GM23338 (cell line): ENCODE measurements at regions not wholly inside any gene's neighbourhood (a gene's known extent, or its start where the extent isn't known, plus 50 kb on each side); places are given as distances from the start of the nearest gene placed in this dataset.

Experiments
- ATAC-seq: fragments of 200-7000 bp; cut with Tn5 transposase; 3 replicates; pipeline ENCODE4 v1.9.1; 2020
- DNase-seq: peaks from one replicate; pipeline ENCODE4 v3.0.0-alpha.2; 2015; ENCODE audit warnings: low spot score
- H2AFZ ChIP-seq: fragments of 200-600 bp; sonication (generic); 2 replicates; pipeline ENCODE4 v1.8.0; 2016; ENCODE audit warnings: antibody characterized with exemption, mild to moderate bottlenecking, moderate library complexity
- H3F3A ChIP-seq: fragments of 200-600 bp; sonication (generic); replicated peaks from 2 replicates; pipeline ENCODE4 v1.8.0; 2017; ENCODE audit warnings: antibody characterized with exemption, mixed run types, low read depth
- H3K27ac ChIP-seq: fragments of 200-600 bp; sonication (generic); 2 replicates; pipeline ENCODE4 v1.6.1; 2016; ENCODE audit warnings: low read depth
- H3K27me3 ChIP-seq: fragments of 200-600 bp; sonication (generic); 2 replicates; pipeline ENCODE4 v1.8.0; 2016; ENCODE audit warnings: mild to moderate bottlenecking, mixed run types, moderate library complexity; ENCODE audit not compliant: insufficient read depth
- H3K36me3 ChIP-seq: fragments of 200-600 bp; sonication (generic); 2 replicates; pipeline ENCODE4 v1.8.0; 2016; ENCODE audit warnings: mild to moderate bottlenecking; ENCODE audit not compliant: insufficient read depth
- H3K4me1 ChIP-seq: fragments of 200-600 bp; sonication (generic); 2 replicates; pipeline ENCODE4 v1.8.0; 2016; ENCODE audit warnings: mild to moderate bottlenecking, moderate library complexity; ENCODE audit not compliant: insufficient read depth
- H3K4me2 ChIP-seq: fragments of 200-600 bp; sonication (generic); 2 replicates; pipeline ENCODE4 v1.7.1; 2017; ENCODE audit warnings: mixed run types
- H3K4me3 ChIP-seq: fragments of 200-600 bp; sonication (generic); 2 replicates; pipeline ENCODE4 v1.6.1; 2016; ENCODE audit warnings: mixed run types
- H3K79me2 ChIP-seq: fragments of 200-600 bp; sonication (generic); replicated peaks from 2 replicates; pipeline ENCODE4 v1.8.0; 2017; ENCODE audit warnings: mild to moderate bottlenecking; ENCODE audit not compliant: insufficient read depth
- H3K9me2 ChIP-seq: fragments of 200-600 bp; sonication (generic); 2 replicates; pipeline ENCODE4 v1.8.0; 2017; ENCODE audit not compliant: insufficient read depth
- H4K20me1 ChIP-seq: fragments of 200-600 bp; sonication (generic); replicated peaks from 2 replicates; pipeline ENCODE4 v1.8.0; 2017; ENCODE audit warnings: mild to moderate bottlenecking; ENCODE audit not compliant: insufficient read depth
- H3K27ac Mint-ChIP-seq: 2 replicates; pipeline ENCODE4 v1.8.0; 2020; ENCODE audit warnings: inconsistent platforms, mild to moderate bottlenecking, moderate library complexity, mixed read lengths
- H3K27me3 Mint-ChIP-seq: 3 replicates; pipeline ENCODE4 v1.8.0; 2022; ENCODE audit warnings: low read depth, mild to moderate bottlenecking, moderate library complexity, mixed read lengths, inconsistent platforms; ENCODE audit not compliant: insufficient read depth, poor library complexity
- H3K36me3 Mint-ChIP-seq: 3 replicates; pipeline ENCODE4 v1.8.0; 2021; ENCODE audit warnings: low read depth, mild to moderate bottlenecking, inconsistent platforms, moderate library complexity, mixed read lengths
- H3K4me1 Mint-ChIP-seq: 3 replicates; pipeline ENCODE4 v1.8.0; 2020; ENCODE audit warnings: mild to moderate bottlenecking, inconsistent platforms, mixed read lengths
- H3K4me3 Mint-ChIP-seq: 3 replicates; pipeline ENCODE4 v1.8.0; 2021; ENCODE audit warnings: moderate library complexity, mild to moderate bottlenecking, inconsistent platforms, mixed read lengths
- H3K9me3 Mint-ChIP-seq: 3 replicates; pipeline ENCODE4 v1.8.0; 2020; ENCODE audit warnings: moderate library complexity, mild to moderate bottlenecking, inconsistent platforms, mixed read lengths
- CREB1 ChIP-seq: fragments of 250-450 bp; sonication (Bioruptor Pico); IDR thresholded peaks from 2 replicates; pipeline ENCODE4 v1.5.0; 2020; ENCODE audit warnings: low read depth, mild to moderate bottlenecking, moderate library complexity
- EZH2 ChIP-seq: fragments of 200-600 bp; sonication (generic); IDR thresholded peaks from one replicate; pipeline ENCODE4 v1.8.0; 2017; ENCODE audit warnings: antibody characterized with exemption, mild to moderate bottlenecking, low read depth; ENCODE audit not compliant: unreplicated experiment
- EZH2phosphoT487 ChIP-seq: fragments of 200-600 bp; sonication (generic); IDR thresholded peaks from one replicate; pipeline ENCODE4 v1.8.1; 2018; ENCODE audit warnings: antibody characterized with exemption; ENCODE audit not compliant: unreplicated experiment
- JUNB ChIP-seq: IDR thresholded peaks from one replicate; pipeline ENCODE4 v1.6.1; 2016; ENCODE audit warnings: antibody characterized with exemption; ENCODE audit not compliant: unreplicated experiment
- NANOG ChIP-seq: IDR thresholded peaks from 2 replicates; pipeline ENCODE4 v1.6.1; 2016; ENCODE audit warnings: antibody characterized with exemption, borderline replicate concordance
- POLR2AphosphoS5 ChIP-seq: IDR thresholded peaks from 2 replicates; pipeline ENCODE4 v1.6.1; 2016; ENCODE audit warnings: antibody characterized with exemption, low read depth
- REST ChIP-seq: IDR thresholded peaks from one replicate; pipeline ENCODE4 v1.6.1; 2018; ENCODE audit warnings: antibody characterized with exemption; ENCODE audit not compliant: unreplicated experiment
- STAT1 ChIP-seq: IDR thresholded peaks from one replicate; pipeline ENCODE4 v1.6.1; 2016; ENCODE audit warnings: antibody characterized with exemption; ENCODE audit not compliant: unreplicated experiment
- ZNF114 ChIP-seq: fragments of 250-450 bp; sonication (Bioruptor Pico); IDR thresholded peaks from 2 replicates; pipeline ENCODE4 v1.5.0; 2020; ENCODE audit warnings: mild to moderate bottlenecking, moderate library complexity
- ZNF331 ChIP-seq: fragments of 250-450 bp; sonication (Bioruptor Pico); IDR thresholded peaks from 2 replicates; pipeline ENCODE4 v1.5.0; 2020; ENCODE audit warnings: low read depth, mild to moderate bottlenecking, moderate library complexity
- ZNF462 ChIP-seq: fragments of 250-450 bp; sonication (Bioruptor Pico); IDR thresholded peaks from 2 replicates; pipeline ENCODE4 v1.5.0; 2020; ENCODE audit warnings: mild to moderate bottlenecking, moderate library complexity
- TF ChIP-seq, protein P1 (sequence below): IDR thresholded peaks from 2 replicates; pipeline ENCODE4 v1.6.1; 2016; ENCODE audit warnings: antibody characterized with exemption

GRCh38 chrX:116236666-116237065, 66.1 kb downstream of the AGTR2 start:
- H3K4me3 ChIP-seq = no peak overlapping the region
- no peaks in the 10 kb centered on the region for H3K4me1 ChIP-seq
- no peak overlapping the region for H2AFZ ChIP-seq
- no peaks in the 10 kb centered on the region for H3K27me3 ChIP-seq
- no peak overlapping the region for H3K27ac Mint-ChIP-seq
- no peaks in the 10 kb centered on the region for H3K79me2 ChIP-seq
- H3K9me2 ChIP-seq = no peaks in the 10 kb centered on the region
- no peaks in the 10 kb centered on the region for H3F3A ChIP-seq
- ATAC-seq (no peak), DNase-seq (no peak)
- H3K4me1 Mint-ChIP-seq = no peaks in the 10 kb centered on the region
- H3K4me2 ChIP-seq = no peak overlapping the region
- no peaks in the 10 kb centered on the region for H4K20me1 ChIP-seq
- no peaks in the 10 kb centered on the region for H3K9me3 Mint-ChIP-seq
- no peak overlapping the region for H3K27ac ChIP-seq
- H3K36me3 Mint-ChIP-seq = no peaks in the 10 kb centered on the region
- no peak overlapping the region for H3K4me3 Mint-ChIP-seq
- no peaks in the 10 kb centered on the region for H3K27me3 Mint-ChIP-seq
- TF ChIP-seq ZNF462 (CRISPR knock-in tag) = no peak
- TF ChIP-seq, protein P1, sequence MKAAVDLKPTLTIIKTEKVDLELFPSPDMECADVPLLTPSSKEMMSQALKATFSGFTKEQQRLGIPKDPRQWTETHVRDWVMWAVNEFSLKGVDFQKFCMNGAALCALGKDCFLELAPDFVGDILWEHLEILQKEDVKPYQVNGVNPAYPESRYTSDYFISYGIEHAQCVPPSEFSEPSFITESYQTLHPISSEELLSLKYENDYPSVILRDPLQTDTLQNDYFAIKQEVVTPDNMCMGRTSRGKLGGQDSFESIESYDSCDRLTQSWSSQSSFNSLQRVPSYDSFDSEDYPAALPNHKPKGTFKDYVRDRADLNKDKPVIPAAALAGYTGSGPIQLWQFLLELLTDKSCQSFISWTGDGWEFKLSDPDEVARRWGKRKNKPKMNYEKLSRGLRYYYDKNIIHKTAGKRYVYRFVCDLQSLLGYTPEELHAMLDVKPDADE = no peak
- TF ChIP-seq NANOG = no peak
- no peak for TF ChIP-seq STAT1
- TF ChIP-seq ZNF331 (CRISPR knock-in tag) = no peak
- no peak for TF ChIP-seq JUNB
- no peak for TF ChIP-seq REST
- TF ChIP-seq EZH2phosphoT487 = no peak
- TF ChIP-seq EZH2 = no peak
- TF ChIP-seq CREB1 (CRISPR knock-in tag) = no peak
- TF ChIP-seq POLR2AphosphoS5 = no peak
- no peak for TF ChIP-seq ZNF114 (CRISPR knock-in tag)
- H3K36me3 ChIP-seq = no peaks in the 10 kb centered on the region
